ENCODE measurements at regions not wholly inside any gene's neighbourhood (a gene's known extent, or its start where the extent isn't known, plus 50 kb on each side); places are given as distances from the start of the nearest gene placed in this dataset.

- intact Hi-C loops (cut with DNase I; ENCODE audit: low total_unique reads), result no loop called here
- 91 to 93% (median 91%) methylated on average over 35 to 43 of the region's 43 CpGs for WGBS, 5 donors
- H3K9me3 ChIP-seq, result peaks cover 0 to 8% (median 2%) of the 10 kb centered on the region in 4 donors
- H3K4me1 ChIP-seq, result no peaks in the 10 kb centered on the region
- H3K36me3 ChIP-seq, result no peaks in the 10 kb centered on the region
- no peak overlapping the region for H3K4me3 ChIP-seq
- H3K27me3 ChIP-seq, result peaks cover 0 to 18% (median 0%) of the 10 kb centered on the region in 3 donors
- no peak for TF ChIP-seq EP300 (IDR thresholded peaks at IDR 0.05)
- no peak for TF ChIP-seq CTCF (IDR thresholded peaks at IDR 0.05)
- DNase-seq, result no peak
- H3K27ac ChIP-seq, result no peak overlapping the region
Observed at GRCh38 chr18:78924786-78925540, 54.7 kb upstream of the SALL3 start.

DNA sequence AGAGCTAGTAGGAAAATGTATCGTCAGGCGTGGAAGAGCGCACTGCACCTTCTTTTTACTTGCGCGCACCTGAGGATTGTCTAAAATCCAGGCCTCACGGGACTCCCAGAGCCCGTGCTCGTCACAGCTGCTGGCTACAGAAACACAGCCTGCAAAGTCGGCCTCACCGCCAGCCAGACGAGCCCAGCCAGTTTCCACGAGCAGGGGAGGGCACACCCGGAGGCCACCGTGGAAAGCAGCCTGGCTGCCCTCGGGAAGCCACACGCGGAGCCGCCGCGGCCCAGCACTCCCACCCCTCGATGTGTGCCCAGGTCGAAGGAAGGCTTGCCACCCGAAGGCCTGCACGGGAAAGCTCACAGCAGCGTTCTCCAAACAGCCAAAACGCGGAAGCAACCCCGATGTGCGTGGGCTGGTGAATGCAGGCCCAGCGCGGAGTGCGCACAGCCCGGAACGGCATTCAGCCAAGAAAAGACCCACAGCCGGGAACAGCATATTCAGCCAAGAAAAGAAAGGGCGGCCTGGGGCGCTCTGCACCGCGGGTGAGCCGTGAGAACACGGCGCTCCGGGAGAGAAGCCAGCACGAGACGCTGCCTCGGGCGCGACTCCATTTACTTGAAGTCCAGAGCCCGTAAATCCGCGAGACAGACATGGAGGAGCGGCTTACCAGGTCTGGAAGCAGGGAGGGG lies 53.9 kb upstream of the SALL3 start:
- intact Hi-C loops (cut with DNase I; ENCODE audit: low total_unique reads), result no loop called here
- peak in 1 of 2 donors; percentile 9 for DNase-seq
- Histone ChIP-seq H3K36me3 (no peaks in the 10 kb centered on the region), H3K9me3 (peaks cover 0 to 8% (median 2%) of the 10 kb centered on the region in 4 donors), H3K4me1 (no peaks in the 10 kb centered on the region), H3K4me3 (no peak overlapping the region), H3K27ac (no peak overlapping the region), H3K27me3 (peaks cover 0 to 18% (median 0%) of the 10 kb centered on the region in 3 donors)
- TF ChIP-seq CTCF (IDR thresholded peaks at IDR 0.05) (no peak), POLR2A (IDR thresholded peaks at IDR 0.05) (no peak), EP300 (IDR thresholded peaks at IDR 0.05) (no peak), POLR2AphosphoS5 (IDR thresholded peaks at IDR 0.05) (no peak)
- 94 to 96% (median 94%) methylated on average over 42 to 52 of the region's 52 CpGs for WGBS, 5 donors

DNA sequence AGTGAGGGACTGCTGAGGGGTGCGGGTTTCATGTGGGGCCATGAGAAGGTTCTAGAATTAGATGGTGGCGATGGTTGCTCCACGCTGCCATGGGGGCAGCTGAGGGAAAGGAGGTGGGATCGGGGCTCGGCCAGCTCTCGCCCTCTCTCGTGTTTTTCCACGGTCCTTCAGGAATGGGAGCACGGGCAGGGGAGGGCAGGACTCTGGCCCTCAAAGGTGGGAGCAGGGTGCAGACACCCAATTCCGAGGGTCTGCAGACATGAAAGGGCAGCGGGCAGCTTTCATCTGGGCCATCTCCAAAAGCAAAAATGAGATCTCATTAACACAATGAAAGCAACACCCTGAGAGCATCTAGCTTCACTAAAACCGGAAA lies 53.4 kb upstream of the SALL3 start:
- H3K36me3 ChIP-seq, result no peaks in the 10 kb centered on the region
- no peaks in the 10 kb centered on the region for H3K4me1 ChIP-seq
- H3K27ac ChIP-seq, result no peak overlapping the region
- peaks cover 0 to 17% (median 0%) of the 10 kb centered on the region in 3 donors for H3K27me3 ChIP-seq
- no peak for TF ChIP-seq POLR2A (IDR thresholded peaks at IDR 0.05)
- TF ChIP-seq EP300 (IDR thresholded peaks at IDR 0.05), result no peak
- H3K9me3 ChIP-seq, result peaks cover 0 to 8% (median 2%) of the 10 kb centered on the region in 4 donors
- WGBS, 5 donors, result 88 to 93% (median 91%) methylated on average over 11 to 12 of the region's 12 CpGs
- intact Hi-C loops (cut with DNase I; ENCODE audit: low total_unique reads), result no loop called here
- no peak for DNase-seq
- no peak overlapping the region for H3K4me3 ChIP-seq

DNA sequence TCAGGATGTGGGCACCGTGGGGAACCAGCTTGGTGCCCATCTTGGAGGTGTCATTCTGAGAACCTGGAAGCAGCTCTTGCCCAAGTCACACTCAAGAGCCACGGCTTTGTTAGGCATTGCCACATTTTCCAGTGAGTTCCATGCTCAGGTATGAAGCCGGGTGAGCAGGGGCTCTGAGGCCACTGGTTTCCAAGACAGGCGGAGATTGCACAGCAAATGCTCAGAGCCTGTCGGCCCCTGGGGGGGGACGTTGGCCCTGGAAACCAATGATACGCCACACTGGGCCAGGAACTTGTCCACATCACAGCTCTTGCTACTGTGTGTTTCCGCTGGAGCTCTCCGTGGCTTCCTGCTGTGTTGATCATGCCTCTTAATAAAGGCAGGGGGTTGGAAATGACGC lies 52.5 kb upstream of the SALL3 start:
- Histone ChIP-seq H3K36me3 (no peaks in the 10 kb centered on the region), H3K27ac (no peak overlapping the region), H3K27me3 (peaks cover 0 to 10% (median 0%) of the 10 kb centered on the region in 3 donors), H3K9me3 (peaks cover 0 to 8% (median 2%) of the 10 kb centered on the region in 4 donors), H3K4me3 (no peak overlapping the region), H3K4me1 (no peaks in the 10 kb centered on the region)
- 71 to 92% (median 77%) methylated on average over 5 to 10 of the region's 10 CpGs for WGBS, 5 donors
- TF ChIP-seq POLR2AphosphoS5 (IDR thresholded peaks at IDR 0.05) (no peak), EP300 (IDR thresholded peaks at IDR 0.05) (no peak), POLR2A (IDR thresholded peaks at IDR 0.05) (no peak), CTCF (IDR thresholded peaks at IDR 0.05) (no peak)
- intact Hi-C loops (cut with DNase I; ENCODE audit: low total_unique reads), result no loop called here
- no peak for DNase-seq
